ENCODE measurements at regions not wholly inside any gene's neighbourhood (a gene's known extent, or its start where the extent isn't known, plus 50 kb on each side); places are given as distances from the start of the nearest gene placed in this dataset.

DNA sequence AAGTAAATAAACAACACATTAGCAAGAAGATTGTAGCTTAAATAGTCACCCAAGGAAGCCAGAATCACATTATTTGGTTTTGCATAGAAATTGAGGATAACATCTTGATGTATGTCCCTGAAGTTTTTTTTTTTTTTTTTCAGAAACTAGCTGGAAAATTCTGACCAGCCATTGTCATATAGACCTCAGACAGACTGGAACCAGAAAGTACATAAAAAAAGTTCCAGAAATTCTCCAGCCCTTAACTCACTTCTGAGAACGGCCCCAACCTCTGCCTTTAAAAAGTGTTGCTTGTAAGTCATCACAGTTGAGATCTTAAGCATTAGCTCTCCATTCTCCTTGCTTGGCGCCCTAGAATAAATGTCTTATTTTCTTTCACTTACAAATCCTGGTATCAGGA is 350.5 kb downstream of the CCDC85A start:
- H3K27me3 ChIP-seq (ENCODE audit: control insufficient read depth in 2 of 2, insufficient read depth in 2 of 2, low read length in 2 of 2), result no peaks in the 10 kb centered on the region
- H3K4me1 ChIP-seq (ENCODE audit: control insufficient read depth, extremely low read depth, insufficient read depth, low read length), result no peaks in the 10 kb centered on the region
- no peaks in the 10 kb centered on the region for H3K79me2 ChIP-seq (ENCODE audit: control insufficient read depth, insufficient read depth, low read length)
- ChIA-PET POLR2A (no interaction called here), CTCF (no interaction called here)
- no peak overlapping the region for H3K4me3 ChIP-seq (replicated peaks in 1 of 3; ENCODE audit: insufficient read depth in 1 of 3, low read depth in 1 of 3, low read length in 3 of 3)
- FAIRE-seq, result no peak
- H2AFZ ChIP-seq (ENCODE audit: low read depth, low read length), result no peak overlapping the region
- H3K9me1 ChIP-seq (replicated peaks; ENCODE audit: control insufficient read depth, extremely low read depth, insufficient read depth, low read length), result no peaks in the 10 kb centered on the region
- H3K36me3 ChIP-seq (ENCODE audit: control insufficient read depth in 2 of 2, extremely low read depth in 1 of 2, insufficient read depth in 2 of 2, low read length in 2 of 2), result no peaks in the 10 kb centered on the region
- dilution Hi-C loops (cut with MboI; ENCODE audit: extremely low pct_ligation_motif_present, low sequenced_read_pairs) (no loop called here), intact Hi-C loops (cut with micrococcal nuclease) (no loop called here)
- no peak overlapping the region for H3K9ac ChIP-seq (replicated peaks; ENCODE audit: extremely low read depth, insufficient read depth, low read length)
- TF ChIP-seq POLR2A (IDR thresholded peaks at IDR 0.05; ENCODE audit: low read depth, low read length) (no peak), POLR2AphosphoS5 (IDR thresholded peaks at IDR 0.05; ENCODE audit: insufficient read depth, low read depth, low read length) (no peak), GATA2 (IDR thresholded peaks at IDR 0.05; ENCODE audit: insufficient read depth, insufficient read length, low read depth, low read length) (no peak), EZH2 (IDR thresholded peaks at IDR 0.05; ENCODE audit: borderline replicate concordance, low read depth, low read length, severe bottlenecking) (no peak), MYC (IDR thresholded peaks at IDR 0.05; ENCODE audit: low read depth, low read length) (no peak), FOS (IDR thresholded peaks at IDR 0.05; ENCODE audit: borderline replicate concordance, insufficient read depth, low read length) (no peak), JUN (IDR thresholded peaks at IDR 0.05; ENCODE audit: borderline replicate concordance, insufficient read depth, insufficient read length, low read depth) (no peak), CTCF (IDR thresholded peaks at IDR 0.05; ENCODE audit: extremely low read depth in 1 of 2, insufficient read depth in 1 of 2, low read depth in 1 of 2, low read length in 2 of 2) (no peak), MAX (IDR thresholded peaks at IDR 0.05; ENCODE audit: insufficient read depth, insufficient read length) (no peak)
- no TSS peak for BruUV-seq (replicated peaks)
- no peaks in the 10 kb centered on the region for H3K9me3 ChIP-seq (replicated peaks; ENCODE audit: control insufficient read depth, insufficient read depth, low read length)
- H3K4me2 ChIP-seq (ENCODE audit: insufficient read depth, low read length), result no peak overlapping the region
- H4K20me1 ChIP-seq (replicated peaks; ENCODE audit: control insufficient read depth, extremely low read depth, insufficient read depth, low read length), result no peaks in the 10 kb centered on the region
- H3K27ac ChIP-seq (ENCODE audit: insufficient read depth, low read depth, low read length), result no peak overlapping the region
- DNase-seq (ENCODE audit: low read depth, low spot score), result no peak

Measured in endothelial cell of umbilical vein (primary cell).